Left lung (tissue), 4 donors: ENCODE measurements at regions not wholly inside any gene's neighbourhood (a gene's known extent, or its start where the extent isn't known, plus 50 kb on each side); places are given as distances from the start of the nearest gene placed in this dataset.
"Not testable (repeated sequence)": the region's sequence is repeated elsewhere in the genome, so short reads cannot be mapped to it uniquely, and the experiment has no call there.

Source experiments
- ATAC-seq: fragments of 200-7000 bp; cut with Tn5 transposase; one replicate; pipeline ENCODE4 v1.9.1; 2020; ENCODE audit warnings: moderate library complexity
- DNase-seq, 4 donors: peaks; one replicate each; pipeline ENCODE4 v3.0.0-alpha.2; 2013 to 2020
- H3K27ac ChIP-seq, 2 donors: fragments of 200-600 bp; sonication (generic) in 1 of 2; one replicate each; pipeline versions ENCODE4 v1.5.0 to v1.8.0; 2020 to 2021
- H3K27me3 ChIP-seq, 2 donors: fragments of 200-600 bp; sonication (generic) in 1 of 2; one replicate each; pipeline versions ENCODE4 v1.5.0 to v1.8.0; 2020 to 2021
- H3K36me3 ChIP-seq, 2 donors: fragments of 200-600 bp; sonication (generic) in 1 of 2; one replicate each; pipeline versions ENCODE4 v1.5.0 to v1.8.0; 2020 to 2021
- H3K4me1 ChIP-seq, 2 donors: fragments of 200-600 bp; one replicate each; pipeline ENCODE4 v1.8.0; 2021
- H3K4me3 ChIP-seq, 2 donors: fragments of 200-600 bp; sonication (generic) in 1 of 2; one replicate each; pipeline versions ENCODE4 v1.5.0 to v1.8.0; 2020 to 2021; ENCODE audit warnings: mild to moderate bottlenecking in 1 of 2
- H3K9me3 ChIP-seq, 2 donors: fragments of 200-600 bp; sonication (generic) in 1 of 2; one replicate each; pipeline versions ENCODE4 v1.5.0 to v1.8.0; 2020 to 2021
- intact Hi-C, 2 donors: fragments of 100-400 bp; cut with DNase I; formaldehyde crosslinking; loops; one replicate each; pipeline versions ENCODE4 v1.11.2 to v1.14.2; 2022
- TF ChIP-seq, protein P1 (sequence below), 2 donors: fragments of 200-600 bp; sonication (generic) in 1 of 2; IDR thresholded peaks; one replicate each; pipeline versions ENCODE4 v1.5.0 to v1.8.0; 2021; ENCODE audit warnings: antibody characterized with exemption in 2 of 2
- donor health status: DM: no; HTN: yes; CAD: no.
- donor health status: DM: no; HTN: no; CAD: no.

- H3K36me3 ChIP-seq, H3K9me3 ChIP-seq, H3K4me1 ChIP-seq, intact Hi-C loops, H3K27ac ChIP-seq, H3K4me3 ChIP-seq: not testable (repeated sequence)
- H3K27me3 ChIP-seq = peaks cover 0 to 16% of the 10 kb centered on the region in 2 donors
- TF ChIP-seq, protein P1, sequence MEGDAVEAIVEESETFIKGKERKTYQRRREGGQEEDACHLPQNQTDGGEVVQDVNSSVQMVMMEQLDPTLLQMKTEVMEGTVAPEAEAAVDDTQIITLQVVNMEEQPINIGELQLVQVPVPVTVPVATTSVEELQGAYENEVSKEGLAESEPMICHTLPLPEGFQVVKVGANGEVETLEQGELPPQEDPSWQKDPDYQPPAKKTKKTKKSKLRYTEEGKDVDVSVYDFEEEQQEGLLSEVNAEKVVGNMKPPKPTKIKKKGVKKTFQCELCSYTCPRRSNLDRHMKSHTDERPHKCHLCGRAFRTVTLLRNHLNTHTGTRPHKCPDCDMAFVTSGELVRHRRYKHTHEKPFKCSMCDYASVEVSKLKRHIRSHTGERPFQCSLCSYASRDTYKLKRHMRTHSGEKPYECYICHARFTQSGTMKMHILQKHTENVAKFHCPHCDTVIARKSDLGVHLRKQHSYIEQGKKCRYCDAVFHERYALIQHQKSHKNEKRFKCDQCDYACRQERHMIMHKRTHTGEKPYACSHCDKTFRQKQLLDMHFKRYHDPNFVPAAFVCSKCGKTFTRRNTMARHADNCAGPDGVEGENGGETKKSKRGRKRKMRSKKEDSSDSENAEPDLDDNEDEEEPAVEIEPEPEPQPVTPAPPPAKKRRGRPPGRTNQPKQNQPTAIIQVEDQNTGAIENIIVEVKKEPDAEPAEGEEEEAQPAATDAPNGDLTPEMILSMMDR (IDR thresholded peaks at IDR 0.05) = peak; percentile 61 to 80
- DNase-seq = peak in 3 of 4 donors; percentile 54 to 95 (median 75)
- peak; percentile 95 for ATAC-seq
Measured at GRCh38 chr17:45592433-45592923, 102.0 kb upstream of the PLEKHM1 start.

DNA sequence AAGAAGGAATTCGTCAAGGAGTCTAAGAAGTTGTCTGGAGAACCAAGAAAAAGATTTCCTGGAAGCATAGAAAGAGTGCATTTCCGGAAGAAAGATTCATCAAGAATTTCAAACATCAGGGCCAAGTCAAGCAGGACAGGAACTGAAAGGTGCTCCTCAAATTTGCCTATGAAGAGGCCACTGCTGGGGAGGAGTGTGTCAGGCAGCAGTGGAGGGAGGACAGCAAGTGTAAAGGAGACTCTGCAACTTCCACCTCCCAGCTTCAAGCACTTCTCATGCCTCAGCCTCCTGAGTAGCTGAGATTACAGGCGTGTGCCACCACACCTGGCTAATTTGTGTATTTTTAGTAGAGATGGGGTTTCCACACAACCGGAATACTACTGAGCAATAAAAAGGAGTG is 105.8 kb upstream of the PLEKHM1 start:
- not testable (repeated sequence) for H3K4me3 ChIP-seq

GRCh38 chr17:45600052-45601012 is 109.8 kb upstream of the PLEKHM1 start:
- DNase-seq, H3K27ac ChIP-seq, intact Hi-C loops, H3K36me3 ChIP-seq, H3K4me3 ChIP-seq, H3K4me1 ChIP-seq, H3K9me3 ChIP-seq: not testable (repeated sequence)
- peaks cover 0 to 12% of the 10 kb centered on the region in 2 donors for H3K27me3 ChIP-seq
- ATAC-seq = peak; percentile 14

More for the DNA sequence above, 105.8 kb upstream of the PLEKHM1 start:
- H3K4me1 ChIP-seq, intact Hi-C loops, H3K27ac ChIP-seq, DNase-seq, H3K9me3 ChIP-seq, ATAC-seq, H3K36me3 ChIP-seq: not testable (repeated sequence)
- H3K27me3 ChIP-seq = peaks cover 0 to 16% of the 10 kb centered on the region in 2 donors

DNA sequence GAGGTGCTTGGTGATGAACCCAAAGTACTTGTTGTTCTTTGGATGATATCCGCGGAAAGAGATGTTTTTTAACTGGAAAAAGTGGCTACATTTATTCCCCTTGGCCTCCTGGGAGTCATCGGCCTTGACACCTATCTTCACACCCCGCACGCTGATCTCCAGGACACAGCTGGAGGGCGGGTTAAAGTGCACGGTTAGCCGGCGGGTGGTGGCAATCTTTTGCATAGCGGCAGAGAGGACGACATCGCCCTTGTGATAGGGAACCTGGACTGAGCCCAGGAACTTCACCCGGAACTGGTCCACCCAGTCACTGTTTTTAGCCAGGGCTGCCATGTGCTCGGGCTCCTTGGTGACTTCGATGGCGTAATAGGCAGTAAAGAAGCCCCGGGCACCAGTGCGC is 110.5 kb upstream of the PLEKHM1 start:
- intact Hi-C loops, H3K4me3 ChIP-seq, H3K27me3 ChIP-seq, DNase-seq, ATAC-seq, H3K27ac ChIP-seq, H3K4me1 ChIP-seq, H3K36me3 ChIP-seq, H3K9me3 ChIP-seq: not testable (repeated sequence)

GRCh38 chr17:45601605-45602539 is 111.4 kb upstream of the PLEKHM1 start:
- DNase-seq, intact Hi-C loops, H3K27me3 ChIP-seq, H3K27ac ChIP-seq, H3K36me3 ChIP-seq, H3K9me3 ChIP-seq, H3K4me1 ChIP-seq, H3K4me3 ChIP-seq: not testable (repeated sequence)
- ATAC-seq = peak; percentile 36

DNA sequence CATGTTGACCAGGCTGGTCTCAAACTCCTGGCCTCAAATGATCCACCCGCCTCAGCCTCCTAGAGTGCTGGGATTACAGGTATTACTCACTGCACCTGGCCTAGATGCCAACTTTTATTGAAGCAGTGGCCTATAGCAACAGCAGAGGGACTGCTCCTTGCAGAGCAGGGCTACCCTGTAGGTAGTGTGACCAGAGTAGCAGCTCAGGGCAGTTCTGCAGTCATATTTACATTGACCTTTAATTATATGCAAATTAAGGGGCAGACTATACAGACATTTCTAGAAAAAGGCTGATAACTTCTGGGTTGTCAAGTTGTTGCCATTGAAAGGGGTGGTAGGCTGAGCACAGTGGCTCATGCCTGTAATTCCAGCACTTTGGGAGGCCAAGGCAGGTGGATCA is 115.2 kb upstream of the PLEKHM1 start:
- H3K27ac ChIP-seq, H3K36me3 ChIP-seq, H3K9me3 ChIP-seq, H3K27me3 ChIP-seq, ATAC-seq, DNase-seq, intact Hi-C loops, H3K4me3 ChIP-seq, H3K4me1 ChIP-seq: not testable (repeated sequence)

GRCh38 chr17:45619984-45620405 is 129.5 kb upstream of the PLEKHM1 start:
- ATAC-seq = peak; percentile 100

DNA sequence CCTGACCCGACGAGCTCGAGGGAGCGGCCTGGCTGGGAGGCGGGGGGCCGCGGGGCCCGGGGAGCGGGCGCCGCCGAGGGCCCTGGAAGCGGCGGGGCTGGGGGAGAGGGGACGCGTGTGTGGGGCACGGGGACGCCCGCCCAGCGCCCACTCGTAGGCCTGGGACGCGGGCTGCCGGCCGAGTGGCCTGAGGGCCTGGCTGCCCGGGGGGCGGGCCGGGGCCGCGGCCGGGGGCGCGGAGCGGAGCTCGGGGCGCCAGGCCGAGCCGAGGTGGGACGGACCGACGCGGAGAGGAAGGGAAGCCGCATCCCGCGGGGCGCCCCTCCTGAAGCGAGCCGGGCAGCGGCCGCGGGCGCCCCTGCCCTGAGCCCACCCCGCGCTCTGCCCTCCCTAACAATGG is 129.9 kb upstream of the PLEKHM1 start:
- H3K9me3 ChIP-seq, H3K27ac ChIP-seq, H3K27me3 ChIP-seq, DNase-seq, H3K36me3 ChIP-seq, H3K4me1 ChIP-seq, intact Hi-C loops: not testable (repeated sequence)
- ATAC-seq = peak; percentile 73
- peak overlapping the region; percentile 13 to 42 for H3K4me3 ChIP-seq

More at GRCh38 chr17:45619984-45620405, 129.5 kb upstream of the PLEKHM1 start:
- H3K4me3 ChIP-seq = peak overlapping the region; percentile 13 to 42
- H3K36me3 ChIP-seq, H3K27me3 ChIP-seq, H3K4me1 ChIP-seq, H3K27ac ChIP-seq, H3K9me3 ChIP-seq, intact Hi-C loops: not testable (repeated sequence)
- peak; percentile 16 to 92 (median 58) for DNase-seq

DNA sequence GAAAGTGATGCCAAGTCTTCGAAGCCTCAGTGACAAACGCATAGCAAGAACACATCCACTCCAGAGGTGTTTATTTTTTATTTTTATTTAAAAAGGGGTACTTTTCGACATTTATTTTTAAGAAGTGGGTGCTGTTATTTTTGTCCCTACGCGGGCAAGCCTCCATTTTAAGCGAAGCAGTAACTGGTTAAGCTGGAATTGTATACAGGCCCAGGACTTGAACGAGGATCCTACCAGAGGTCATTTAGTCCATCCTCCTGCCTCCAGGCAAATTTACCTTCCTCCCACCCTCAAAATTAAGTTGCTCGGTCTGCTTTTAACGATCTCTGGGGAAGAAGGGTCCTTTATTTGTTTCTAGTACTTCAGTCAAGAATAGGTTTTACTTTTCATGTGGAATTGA is 130.6 kb upstream of the PLEKHM1 start:
- H3K9me3 ChIP-seq, intact Hi-C loops, H3K4me1 ChIP-seq, H3K27ac ChIP-seq, DNase-seq, ATAC-seq, H3K27me3 ChIP-seq, H3K36me3 ChIP-seq: not testable (repeated sequence)
- peak overlapping the region in 1 of 2 donors; percentile 42 for H3K4me3 ChIP-seq

DNA sequence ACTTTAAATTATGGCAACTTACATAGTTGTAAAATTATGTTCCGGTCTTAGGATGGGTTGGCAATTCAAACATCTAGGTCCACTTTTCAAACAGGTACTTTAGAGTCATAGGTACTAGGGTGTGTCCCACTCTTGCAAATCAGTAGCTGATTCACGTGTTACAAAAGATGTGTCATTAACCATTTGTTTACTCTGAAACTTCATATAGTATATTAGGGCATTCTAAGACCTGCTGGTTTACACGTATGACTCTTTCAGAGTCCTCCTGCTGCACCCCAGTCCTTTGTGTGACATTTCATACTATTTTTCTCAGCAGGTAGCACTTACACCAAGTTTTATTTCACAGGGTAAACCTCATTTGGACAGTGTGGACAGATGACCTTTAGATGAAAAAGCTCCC is 131.8 kb upstream of the PLEKHM1 start:
- H3K27me3 ChIP-seq, ATAC-seq, H3K9me3 ChIP-seq, H3K4me1 ChIP-seq, H3K4me3 ChIP-seq, H3K27ac ChIP-seq, DNase-seq, intact Hi-C loops, H3K36me3 ChIP-seq: not testable (repeated sequence)
